Small intestine (tissue), 7 donors: ENCODE measurements at regions not wholly inside any gene's neighbourhood (a gene's known extent, or its start where the extent isn't known, plus 50 kb on each side); places are given as distances from the start of the nearest gene placed in this dataset.

ENCODE experiments used
- DNase-seq, 2 donors: peaks; one replicate each; pipeline versions ENCODE4 v3.0.0 to v3.0.0-alpha.2; 2013
- FAIRE-seq: peaks from 2 replicates; lab custom pipeline; 2012; peaks lifted over from hg19 to GRCh38; lab: Jason Lieb, UNC
- H3K27ac ChIP-seq, 3 donors: one replicate each; pipeline ENCODE4 v1.5.1; 2013; ENCODE audit warnings: low read length in 2 of 3, mild to moderate bottlenecking in 2 of 3, control low read depth in 1 of 3, inconsistent platforms in 1 of 3, low read depth in 1 of 3, moderate library complexity in 1 of 3
- H3K27me3 ChIP-seq, 3 donors: one replicate each; pipeline ENCODE4 v1.6.1; 2013; ENCODE audit warnings: low read length in 3 of 3, inconsistent platforms in 1 of 3; ENCODE audit not compliant: control insufficient read depth in 3 of 3, insufficient read depth in 3 of 3
- H3K36me3 ChIP-seq, 3 donors: one replicate each; pipeline ENCODE4 v1.6.1; 2013; ENCODE audit warnings: low read length in 3 of 3, inconsistent platforms in 1 of 3, low read depth in 1 of 3, mild to moderate bottlenecking in 1 of 3, moderate library complexity in 1 of 3; ENCODE audit not compliant: control insufficient read depth in 3 of 3, insufficient read depth in 2 of 3
- H3K4me1 ChIP-seq, 3 donors: one replicate each; pipeline ENCODE4 v1.6.1; 2013; ENCODE audit warnings: low read length in 2 of 3, inconsistent platforms in 1 of 3, low read depth in 1 of 3, mild to moderate bottlenecking in 1 of 3, moderate library complexity in 1 of 3; ENCODE audit not compliant: control insufficient read depth in 3 of 3, insufficient read depth in 2 of 3
- H3K4me3 ChIP-seq, 3 donors: one replicate each; pipeline ENCODE4 v1.5.1; 2013; ENCODE audit warnings: low read length in 3 of 3, control low read depth in 1 of 3, inconsistent platforms in 1 of 3, low read depth in 1 of 3, mild to moderate bottlenecking in 1 of 3, moderate library complexity in 1 of 3
- H3K9me3 ChIP-seq, 2 donors: one replicate each; pipeline ENCODE4 v1.6.1; 2013; ENCODE audit warnings: low read depth in 1 of 2, low read length in 1 of 2; ENCODE audit not compliant: control insufficient read depth in 2 of 2, insufficient read depth in 1 of 2
- WGBS, 3 donors: extraction: QIAGEN DNeasy Blood & Tissue Kit; methylation state at CpG; one replicate each; pipeline ENCODE4 v1.1.7; 2013; 5-methylcytosine and 5-hydroxymethylcytosine counted together
- donor health status: healthy with polysubstance abuse.
- donor health status: control.
- donor health status: control.
- donor health status: Bipolar disorder and iron deficiency.
- donor health status: healthy.

GRCh38 chr18:64258111-64258650 lies 109.3 kb upstream of the LINC00305 start:
- peaks cover 0 to 17% (median 0%) of the 10 kb centered on the region in 3 donors for H3K4me1 ChIP-seq
- H3K27me3 ChIP-seq: no peaks in the 10 kb centered on the region
- H3K4me3 ChIP-seq: no peak overlapping the region
- no peaks in the 10 kb centered on the region for H3K9me3 ChIP-seq
- H3K36me3 ChIP-seq: no peaks in the 10 kb centered on the region
- no peak for DNase-seq
- no peak for FAIRE-seq
- 84 to 95% (median 85%) methylated on average over 5 of the region's 5 CpGs for WGBS, 3 donors
- H3K27ac ChIP-seq: no peak overlapping the region

- WGBS, 3 donors: 44 to 73% (median 62%) methylated on average over 2 of the region's 2 CpGs
- no peaks in the 10 kb centered on the region for H3K36me3 ChIP-seq
- FAIRE-seq: no peak
Observed at GRCh38 chr18:64254399-64255093, 105.7 kb upstream of the LINC00305 start.

GRCh38 chr18:64253873-64254272 lies 105.0 kb upstream of the LINC00305 start:
- WGBS, 3 donors: 86 to 90% (median 89%) methylated on average over 2 of the region's 2 CpGs
- FAIRE-seq: no peak

More at GRCh38 chr18:64254399-64255093, 105.7 kb upstream of the LINC00305 start:
- Histone ChIP-seq H3K27ac (peak overlapping the region in 1 of 3 donors; percentile 37), H3K4me1 (peaks cover 0 to 17% (median 0%) of the 10 kb centered on the region in 3 donors), H3K4me3 (no peak overlapping the region), H3K9me3 (no peaks in the 10 kb centered on the region), H3K27me3 (no peaks in the 10 kb centered on the region)
- peak in 1 of 2 donors; percentile 65 for DNase-seq

GRCh38 chr18:64253222-64253621 lies 104.3 kb upstream of the LINC00305 start:
- WGBS, 3 donors: 78 to 91% (median 85%) methylated on average over 4 of the region's 4 CpGs
- peaks cover 0 to 17% (median 0%) of the 10 kb centered on the region in 3 donors for H3K4me1 ChIP-seq
- no peaks in the 10 kb centered on the region for H3K9me3 ChIP-seq
- no peak overlapping the region for H3K27ac ChIP-seq
- H3K4me3 ChIP-seq: no peak overlapping the region
- DNase-seq (no peak), FAIRE-seq (no peak)
- no peaks in the 10 kb centered on the region for H3K36me3 ChIP-seq
- H3K27me3 ChIP-seq: no peaks in the 10 kb centered on the region

More at GRCh38 chr18:64253873-64254272, 105.0 kb upstream of the LINC00305 start:
- H3K9me3 ChIP-seq: no peaks in the 10 kb centered on the region
- H3K4me1 ChIP-seq: peaks cover 0 to 17% (median 0%) of the 10 kb centered on the region in 3 donors
- peak in 1 of 2 donors; percentile 33 for DNase-seq
- no peaks in the 10 kb centered on the region for H3K36me3 ChIP-seq
- H3K27me3 ChIP-seq: no peaks in the 10 kb centered on the region
- H3K27ac ChIP-seq: peak overlapping the region in 1 of 3 donors; percentile 37
- no peak overlapping the region for H3K4me3 ChIP-seq

- no peak overlapping the region for H3K27ac ChIP-seq
- FAIRE-seq: no peak
- H3K36me3 ChIP-seq: no peaks in the 10 kb centered on the region
- H3K4me1 ChIP-seq: peaks cover 0 to 6% (median 0%) of the 10 kb centered on the region in 3 donors
- H3K9me3 ChIP-seq: no peaks in the 10 kb centered on the region
- 54 to 65% (median 64%) methylated on average over 8 of the region's 8 CpGs for WGBS, 3 donors
- no peak overlapping the region for H3K4me3 ChIP-seq
- DNase-seq: no peak
- H3K27me3 ChIP-seq: no peaks in the 10 kb centered on the region
Observed at GRCh38 chr18:64248836-64249235, 99.9 kb upstream of the LINC00305 start.

GRCh38 chr18:64245126-64245861 lies 96.4 kb upstream of the LINC00305 start:
- no peak overlapping the region for H3K4me3 ChIP-seq
- no peak overlapping the region for H3K27ac ChIP-seq
- 61 to 77% (median 70%) methylated on average over 2 of the region's 2 CpGs for WGBS, 3 donors
- FAIRE-seq (no peak), DNase-seq (no peak)
- no peaks in the 10 kb centered on the region for H3K36me3 ChIP-seq
- H3K27me3 ChIP-seq: no peaks in the 10 kb centered on the region
- H3K4me1 ChIP-seq: no peaks in the 10 kb centered on the region
- H3K9me3 ChIP-seq: no peaks in the 10 kb centered on the region

- DNase-seq: peak in 1 of 2 donors; percentile 69
- H3K4me1 ChIP-seq: no peaks in the 10 kb centered on the region
- no peak overlapping the region for H3K4me3 ChIP-seq
- no peaks in the 10 kb centered on the region for H3K27me3 ChIP-seq
- FAIRE-seq: no peak
- 71 to 73% (median 72%) methylated on average over 4 of the region's 4 CpGs for WGBS, 3 donors
- no peaks in the 10 kb centered on the region for H3K9me3 ChIP-seq
- no peak overlapping the region for H3K27ac ChIP-seq
- H3K36me3 ChIP-seq: no peaks in the 10 kb centered on the region
Observed at GRCh38 chr18:64244571-64244970, 95.7 kb upstream of the LINC00305 start.

- Histone ChIP-seq H3K4me3 (no peak overlapping the region), H3K9me3 (no peaks in the 10 kb centered on the region), H3K27ac (no peak overlapping the region), H3K27me3 (no peaks in the 10 kb centered on the region), H3K4me1 (no peaks in the 10 kb centered on the region), H3K36me3 (no peaks in the 10 kb centered on the region)
- DNase-seq: no peak
- WGBS, 3 donors: 47 to 83% (median 65%) methylated on average over 3 of the region's 3 CpGs
- FAIRE-seq: no peak
Observed at GRCh38 chr18:64240316-64240715, 91.4 kb upstream of the LINC00305 start.
